SKM-1 treated with dmso at 0.1 percent for 144 hours (cell line): ENCODE measurements at regions not wholly inside any gene's neighbourhood (a gene's known extent, or its start where the extent isn't known, plus 50 kb on each side); places are given as distances from the start of the nearest gene placed in this dataset.
"Not testable (repeated sequence)": the region's sequence is repeated elsewhere in the genome, so short reads cannot be mapped to it uniquely, and the experiment has no call there.

Experiments
- DNase-seq: peaks from one replicate; lab custom pipeline; 2025; ENCODE audit not compliant: unreplicated experiment; lab: John Stamatoyannopoulos, UW

DNA sequence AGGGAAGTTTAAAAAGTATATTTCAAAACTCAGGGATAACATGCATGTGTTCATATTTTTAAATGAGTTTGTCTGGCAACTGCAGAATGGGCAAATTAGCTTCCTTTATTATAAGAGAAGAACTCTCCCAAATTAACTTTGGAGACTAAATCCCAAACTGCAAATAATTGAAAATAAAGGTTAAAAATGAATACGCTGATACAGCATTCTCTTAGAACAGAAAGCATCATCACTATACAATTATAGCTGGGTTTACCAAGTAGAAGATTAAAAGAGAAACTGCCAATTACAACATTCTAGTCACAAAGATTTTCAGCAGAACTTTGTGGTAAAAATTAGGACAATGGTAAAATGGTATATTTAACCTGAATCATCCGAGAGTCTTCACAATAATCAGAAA lies 73.3 kb downstream of the OLFM4 start:
- DNase-seq: no peak

DNA sequence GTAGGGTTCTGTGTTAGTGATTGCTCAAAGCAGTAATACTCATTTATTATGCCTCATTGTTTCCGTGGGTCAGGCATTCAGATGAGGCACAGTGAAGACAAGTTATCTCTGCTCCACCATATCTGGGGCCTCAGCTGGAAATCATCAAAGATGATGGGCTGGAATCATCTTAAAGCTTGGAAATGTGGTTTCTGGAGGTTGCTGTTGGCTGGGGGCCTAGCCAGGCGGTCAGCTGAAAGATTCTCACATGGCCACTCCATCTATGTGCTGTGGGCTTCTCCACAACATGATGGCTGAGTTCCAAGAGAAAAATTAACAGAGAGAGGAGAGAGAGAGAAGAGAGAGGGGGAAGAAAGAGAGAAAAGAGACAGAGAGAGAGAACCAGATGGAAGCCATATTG lies 75.5 kb downstream of the OLFM4 start:
- DNase-seq: no peak

DNA sequence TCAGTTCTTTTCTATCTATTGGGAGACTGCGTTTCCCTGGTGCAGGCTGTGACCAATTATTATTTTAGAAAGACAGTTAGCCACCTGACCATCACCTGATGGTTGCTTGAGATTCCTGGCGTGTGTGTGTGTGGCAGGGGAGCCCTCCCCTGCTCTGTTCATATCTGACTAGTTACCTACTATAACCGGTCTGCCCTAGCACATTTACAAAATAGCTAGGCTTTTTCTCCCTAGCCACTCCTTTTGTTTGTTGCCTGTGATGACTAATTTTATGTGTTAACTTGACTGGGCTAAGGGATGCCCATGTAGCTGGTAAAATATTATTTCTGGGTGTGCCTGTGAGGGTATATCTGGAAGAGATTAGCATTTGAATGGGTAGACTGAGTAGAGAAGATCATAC lies 76.9 kb downstream of the OLFM4 start:
- no peak for DNase-seq

DNA sequence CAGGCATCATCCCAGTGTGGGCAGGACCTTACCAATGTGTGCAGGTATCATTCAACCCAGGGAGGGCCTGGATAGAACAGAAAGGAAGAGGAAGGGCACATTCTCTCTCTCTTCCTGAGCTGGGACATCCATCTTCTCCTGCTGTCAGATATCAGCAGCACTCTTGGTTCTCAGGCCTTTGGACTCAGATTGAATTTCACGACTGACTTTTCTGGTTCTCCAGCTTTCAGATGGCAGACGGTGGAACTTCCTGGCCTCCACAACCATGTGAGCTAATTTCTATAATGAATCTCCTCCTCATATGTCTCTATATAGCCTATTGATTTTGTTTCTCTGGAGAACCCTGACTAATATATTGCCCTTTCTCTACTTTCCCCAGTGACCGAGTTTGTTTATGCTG lies 77.3 kb downstream of the OLFM4 start:
- DNase-seq: no peak

DNA sequence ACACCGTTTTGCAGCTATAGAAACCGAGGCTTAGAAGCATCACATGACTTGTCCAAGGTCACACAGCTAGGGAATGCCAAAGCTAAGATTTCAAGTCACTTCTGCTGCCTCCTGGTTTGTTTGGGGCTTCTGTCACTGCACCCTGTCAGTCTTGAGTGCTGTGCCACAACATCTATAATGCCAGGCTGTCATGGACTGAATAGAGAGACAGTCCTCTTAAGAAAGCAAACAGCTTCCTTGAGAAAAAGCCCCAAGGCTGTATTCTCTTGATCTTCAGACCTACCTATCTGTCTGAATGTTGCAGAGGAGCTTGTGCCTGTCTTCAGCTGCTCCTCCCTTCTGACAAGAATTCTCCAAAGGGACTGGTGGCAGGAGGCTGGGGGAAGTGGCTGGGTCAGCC lies 81.6 kb downstream of the OLFM4 start:
- no peak for DNase-seq

DNA sequence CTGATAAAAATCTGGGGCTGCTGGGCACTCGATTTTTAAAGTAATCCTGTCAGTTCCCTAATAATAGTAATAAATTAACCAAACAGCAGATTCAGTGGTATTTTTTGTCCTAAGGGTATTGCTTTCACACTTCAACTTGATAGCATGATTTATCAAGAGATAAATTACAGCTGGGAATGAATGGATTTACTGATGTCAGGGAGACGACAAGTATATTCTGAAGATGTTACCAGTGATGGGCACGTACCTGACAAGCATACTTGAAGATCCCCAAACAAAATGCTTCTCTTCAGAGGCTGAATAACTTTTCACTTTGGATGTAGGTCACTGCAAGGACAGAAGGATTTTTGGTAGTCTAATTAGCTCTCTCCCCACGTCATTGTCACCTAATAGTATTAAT lies 82.0 kb downstream of the OLFM4 start:
- no peak for DNase-seq

DNA sequence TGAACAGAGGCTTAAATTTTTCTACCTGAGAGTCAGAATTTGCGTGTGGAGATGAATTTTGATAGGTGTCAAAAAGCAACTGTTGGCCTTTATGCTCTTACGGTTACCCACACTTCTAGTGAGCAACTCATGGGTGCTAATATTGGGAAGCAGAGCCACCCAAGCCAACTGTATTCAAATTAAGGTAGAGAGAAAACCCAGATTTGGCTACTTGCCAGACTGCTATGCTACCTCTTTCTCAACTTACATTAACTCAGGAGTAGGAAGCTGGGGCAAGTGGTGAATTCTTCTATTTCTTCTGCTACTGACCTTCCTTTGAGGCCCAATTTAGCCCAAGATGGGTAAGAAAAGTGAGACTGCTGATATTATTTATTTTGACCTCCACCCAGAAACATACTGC lies 83.9 kb downstream of the OLFM4 start:
- DNase-seq: no peak

DNA sequence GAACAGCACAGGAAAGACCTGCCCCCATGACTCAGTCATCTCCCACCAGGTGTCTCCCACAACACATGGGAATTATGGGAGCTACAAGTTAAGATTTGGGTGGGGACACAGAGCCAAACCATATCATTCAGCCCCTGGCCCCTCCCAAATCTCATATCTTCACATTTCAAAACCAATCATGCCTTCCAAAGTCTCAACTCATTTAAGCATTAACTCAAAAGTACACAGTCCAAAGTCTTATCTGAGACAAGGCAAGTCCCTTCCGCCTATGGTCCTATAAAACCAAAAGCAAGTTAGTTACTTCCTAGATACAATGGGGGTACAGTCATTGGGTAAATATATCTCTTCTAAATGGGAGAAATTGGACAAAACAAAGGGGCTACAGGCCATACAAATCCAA lies 88.4 kb downstream of the OLFM4 start:
- DNase-seq: not testable (repeated sequence)

DNA sequence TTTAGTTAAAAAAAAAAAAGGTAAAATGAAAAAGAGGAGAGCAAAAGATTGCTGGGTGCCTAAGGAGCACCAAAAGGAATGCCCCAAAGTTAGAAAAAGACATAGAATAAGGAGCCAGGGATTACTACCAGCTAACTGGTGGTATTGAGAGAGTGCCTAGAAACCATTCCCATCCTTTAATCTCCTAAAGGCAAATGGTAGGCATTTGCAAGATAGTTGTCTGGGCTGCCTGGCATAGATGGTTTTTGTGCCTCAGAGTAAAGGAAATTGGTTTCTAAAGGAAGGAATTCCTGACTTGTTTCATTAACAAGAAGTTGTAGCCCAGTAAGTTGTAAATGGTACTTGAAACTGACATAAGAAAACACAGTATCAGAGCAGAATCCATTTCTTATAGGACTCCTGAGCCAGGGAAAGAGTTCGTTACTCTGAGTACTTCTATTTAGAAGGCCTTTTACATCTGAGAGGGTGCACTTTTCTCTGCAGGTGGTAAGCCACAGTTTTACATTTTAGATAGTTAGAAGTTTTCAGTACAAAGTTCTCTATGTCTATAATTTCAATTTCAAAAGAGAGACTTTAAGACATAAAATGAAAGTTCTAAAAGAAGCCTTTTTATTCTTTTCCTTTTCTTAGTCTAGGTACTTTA lies 92.6 kb downstream of the OLFM4 start:
- no peak for DNase-seq

DNA sequence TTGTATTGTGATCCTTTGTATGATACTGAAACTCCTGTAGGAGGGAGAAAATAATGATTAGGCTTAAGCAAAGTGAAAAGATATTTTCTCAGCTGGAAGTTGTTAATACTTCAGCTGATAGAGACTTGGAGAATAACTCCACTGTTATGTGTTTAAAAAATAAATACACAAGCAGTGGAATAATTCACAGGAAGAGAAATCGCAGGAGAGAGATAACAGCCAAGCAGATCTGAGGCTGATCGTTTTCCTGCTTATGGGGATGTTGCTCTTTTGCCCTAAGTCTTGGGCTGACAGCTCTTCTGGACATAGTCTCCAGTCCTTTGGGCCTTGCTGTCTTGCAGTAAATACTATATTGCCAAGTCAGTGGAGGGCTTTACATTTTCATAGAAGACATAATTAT lies 93.3 kb downstream of the OLFM4 start:
- DNase-seq: no peak

DNA sequence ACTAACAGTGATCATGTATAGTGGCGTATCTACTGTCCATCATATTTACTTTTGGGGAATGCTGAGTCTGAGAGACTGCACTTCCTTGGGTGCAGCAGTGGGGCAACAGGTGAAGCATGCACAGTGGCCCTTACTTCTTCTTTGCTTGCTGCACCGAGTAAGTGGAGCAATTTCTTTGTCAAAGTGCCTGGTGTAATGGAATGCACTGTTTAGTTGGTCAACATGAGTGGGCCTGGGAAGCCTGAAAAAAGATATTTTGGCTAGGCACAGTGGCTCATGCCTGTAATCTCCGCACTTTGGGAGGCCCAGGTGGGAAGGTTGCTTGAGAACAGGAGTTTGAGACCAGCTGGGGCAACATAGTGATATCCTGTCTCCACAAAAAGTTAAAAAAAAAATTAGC lies 94.9 kb downstream of the OLFM4 start:
- no peak for DNase-seq

DNA sequence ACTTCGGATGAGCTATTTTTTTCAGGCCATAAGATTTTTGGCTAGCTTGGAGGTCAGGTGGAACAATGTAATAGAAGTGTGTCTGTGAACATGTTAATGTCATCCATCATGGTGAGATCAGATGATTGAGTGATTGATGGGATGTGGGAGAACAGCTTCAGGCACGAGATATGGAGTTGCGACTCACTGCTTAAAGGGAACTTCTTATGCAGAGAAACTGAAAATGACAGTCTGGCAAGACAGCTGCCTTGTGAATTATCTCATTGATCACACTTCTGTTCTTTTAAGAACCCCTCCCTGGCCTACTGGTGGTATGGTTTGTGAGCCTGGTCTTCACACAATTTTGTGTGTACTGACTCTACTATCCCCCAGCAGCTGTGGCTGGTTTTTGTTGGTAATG lies 96.0 kb downstream of the OLFM4 start:
- DNase-seq: no peak

DNA sequence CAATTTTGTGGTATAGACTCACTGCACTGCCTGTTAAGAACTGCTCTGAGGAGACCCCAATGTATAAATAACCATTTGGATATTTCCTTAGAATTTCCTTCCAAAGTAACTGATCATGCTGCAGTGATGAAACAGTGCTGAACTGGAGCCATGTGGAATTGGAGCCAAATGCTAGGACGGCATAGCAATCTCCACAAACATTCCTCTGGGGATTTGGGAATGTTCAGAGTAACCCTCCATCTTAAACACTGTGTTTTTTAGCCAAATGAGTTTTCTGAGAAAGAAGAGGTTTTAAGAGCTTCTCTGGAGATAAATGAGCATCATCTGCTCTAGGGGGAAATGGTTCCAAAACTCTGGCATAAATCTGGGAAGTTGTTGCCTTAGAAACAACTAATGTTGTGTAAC lies 98.2 kb downstream of the OLFM4 start:
- DNase-seq: no peak

DNA sequence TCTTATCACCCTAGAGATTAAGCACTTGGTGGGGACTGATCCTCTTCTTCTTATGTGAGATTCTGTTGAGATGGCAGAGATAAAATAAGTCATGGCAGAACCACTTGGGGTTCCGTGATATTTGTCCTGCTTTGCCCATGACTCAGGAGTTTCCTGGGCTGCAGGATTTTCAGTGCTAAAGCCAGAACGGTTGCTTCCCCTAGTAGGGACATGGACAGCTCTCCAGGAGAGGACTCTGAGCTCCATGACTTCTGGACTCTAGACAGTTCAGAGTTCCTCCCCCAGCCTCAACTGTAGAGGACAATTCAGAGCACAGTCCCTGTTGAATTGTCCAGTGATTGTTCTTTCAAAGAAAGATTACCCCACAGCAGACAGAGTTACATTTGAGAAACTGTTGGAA lies 98.8 kb downstream of the OLFM4 start:
- DNase-seq: no peak

DNA sequence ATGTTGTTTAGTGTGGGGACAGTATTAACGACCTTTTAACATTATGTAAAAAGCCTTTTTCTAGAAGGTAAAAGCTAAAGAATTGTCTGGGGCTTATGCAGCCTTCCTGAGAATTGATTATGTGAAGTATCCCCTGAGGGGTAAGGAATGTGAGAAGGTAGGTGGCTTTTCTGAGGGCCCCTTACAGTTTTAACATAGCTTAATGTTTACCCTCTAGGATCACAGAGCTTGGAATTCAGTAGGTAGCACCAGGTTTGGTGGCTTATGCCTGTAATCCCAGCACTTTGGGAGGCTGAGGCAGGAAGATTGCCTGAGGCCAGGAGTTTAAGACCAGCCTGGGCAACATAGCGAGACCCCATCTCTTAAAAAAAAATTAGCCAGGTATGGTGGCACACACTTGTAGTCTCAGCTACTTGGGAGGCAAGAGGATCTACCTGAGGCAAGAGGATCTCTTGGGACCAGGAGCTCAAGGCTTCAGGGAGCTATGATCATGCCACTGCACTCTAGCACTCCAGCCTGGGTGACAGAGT lies 101.3 kb downstream of the OLFM4 start:
- no peak for DNase-seq

DNA sequence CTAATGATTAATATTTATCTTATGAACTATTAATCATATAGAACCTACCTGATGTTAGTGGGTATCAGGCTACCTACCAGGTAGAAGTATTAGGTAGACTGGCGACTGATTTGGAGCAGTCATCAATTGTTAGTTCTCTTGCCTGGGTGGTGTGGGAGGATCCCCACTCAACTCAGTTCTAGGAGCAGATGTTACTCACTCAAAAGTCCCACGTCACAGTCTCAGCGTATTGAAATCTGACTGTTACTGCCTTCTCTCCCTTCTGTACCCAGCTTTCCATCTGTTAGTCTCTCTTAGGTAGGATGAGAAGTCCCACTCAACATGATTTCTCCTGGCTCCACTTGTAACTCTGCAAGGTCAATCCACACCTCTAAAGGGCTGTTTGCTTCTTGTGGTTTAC lies 102.7 kb downstream of the OLFM4 start:
- DNase-seq: no peak

DNA sequence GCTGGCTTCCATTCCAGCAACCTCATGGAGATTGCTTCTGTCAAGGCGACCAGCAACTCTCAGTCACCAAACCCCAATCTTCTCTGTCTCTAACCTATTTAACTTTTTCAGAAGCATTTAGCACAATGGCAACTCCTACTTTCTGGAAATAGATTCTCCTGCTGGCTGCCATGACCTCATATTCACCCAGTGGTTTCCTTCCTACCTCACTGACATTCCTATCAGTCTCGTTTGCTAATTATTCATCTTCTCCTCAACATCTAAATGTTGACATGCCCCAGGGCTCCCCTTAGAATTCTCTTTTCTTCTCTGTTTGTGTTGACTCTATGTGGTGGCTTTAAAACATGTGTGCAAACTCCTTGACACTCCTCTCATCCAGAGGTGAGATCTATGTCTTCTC lies 106.7 kb downstream of the OLFM4 start:
- DNase-seq: no peak

DNA sequence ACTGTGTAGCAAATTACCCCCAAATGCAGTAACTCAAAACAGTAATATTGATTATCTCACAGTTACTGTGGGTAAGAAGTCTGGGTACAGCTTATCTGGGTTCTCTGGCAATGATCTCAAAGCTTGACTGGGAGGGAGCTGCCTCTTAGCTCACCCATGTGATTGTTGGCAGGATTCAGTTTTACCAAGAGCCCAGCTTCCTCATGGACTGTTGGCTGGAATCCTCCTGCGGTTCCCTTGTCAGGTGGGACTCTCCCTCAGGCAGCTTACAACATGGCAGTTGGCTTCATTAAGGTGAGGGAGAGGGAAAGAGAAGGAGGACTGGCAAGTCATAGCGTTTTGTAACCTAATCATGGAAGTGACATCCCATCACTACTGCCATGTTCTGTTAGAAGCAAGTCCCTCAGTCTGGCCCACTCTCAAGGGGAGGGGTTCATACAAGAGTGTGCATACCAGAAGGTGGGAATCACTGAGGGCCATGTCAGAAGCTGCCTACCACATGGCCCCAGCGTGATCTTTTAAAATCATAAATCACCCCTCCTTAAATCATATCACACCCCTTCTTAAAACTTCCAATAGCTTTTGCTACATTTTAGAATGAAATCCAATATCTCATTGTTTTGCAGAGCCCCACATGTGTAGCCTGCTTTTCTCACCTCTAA lies 108.1 kb downstream of the OLFM4 start:
- no peak for DNase-seq

DNA sequence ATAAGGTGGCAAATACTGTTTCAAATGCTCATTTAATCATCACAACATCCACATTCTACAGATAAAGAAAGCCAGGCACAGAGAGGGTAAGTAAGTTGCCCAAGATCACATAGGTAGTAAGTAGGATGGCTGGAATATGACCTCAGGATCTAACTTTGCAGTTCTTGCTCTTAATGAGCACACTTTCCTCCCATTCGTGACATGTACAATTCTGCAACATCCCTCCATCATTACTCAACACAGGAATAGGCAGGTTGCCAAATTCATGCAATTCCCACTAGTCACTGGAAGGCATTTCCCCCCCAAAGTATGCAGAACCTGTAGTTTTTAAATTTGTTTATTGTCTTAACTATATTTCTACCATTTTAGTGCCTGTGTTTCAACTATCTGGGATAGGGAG lies 109.2 kb downstream of the OLFM4 start:
- DNase-seq: peak; percentile 39

DNA sequence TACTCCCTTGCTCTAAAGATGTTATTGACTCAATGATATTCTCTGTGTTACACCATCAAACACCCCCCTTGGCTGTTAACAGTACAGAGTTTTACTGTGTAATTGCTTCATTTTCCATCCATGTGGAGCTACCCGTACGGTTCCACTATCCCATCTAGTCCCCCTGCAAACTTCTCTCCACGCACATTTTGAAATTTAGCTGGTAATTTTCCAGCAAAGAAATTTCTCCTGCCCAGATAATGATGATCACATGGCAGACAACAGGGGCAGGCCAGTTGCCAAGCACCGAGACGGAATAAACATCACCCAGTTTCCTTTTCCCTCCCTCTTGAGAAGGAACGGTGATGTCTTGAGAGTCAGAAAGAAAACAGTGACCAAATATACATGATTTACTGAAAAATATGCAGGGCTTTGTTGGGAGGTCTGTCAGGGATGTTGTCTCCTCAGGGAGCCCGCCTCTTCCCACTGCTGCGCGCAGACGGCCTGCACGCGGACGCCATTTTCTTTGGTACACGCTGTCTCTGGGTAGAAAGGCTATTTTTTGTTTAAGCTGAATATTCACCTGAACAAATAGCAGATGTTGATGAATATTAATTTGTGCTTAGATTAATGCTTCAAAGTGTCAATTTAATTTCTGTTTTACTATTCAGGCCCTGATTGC lies 109.9 kb downstream of the OLFM4 start:
- no peak for DNase-seq

DNA sequence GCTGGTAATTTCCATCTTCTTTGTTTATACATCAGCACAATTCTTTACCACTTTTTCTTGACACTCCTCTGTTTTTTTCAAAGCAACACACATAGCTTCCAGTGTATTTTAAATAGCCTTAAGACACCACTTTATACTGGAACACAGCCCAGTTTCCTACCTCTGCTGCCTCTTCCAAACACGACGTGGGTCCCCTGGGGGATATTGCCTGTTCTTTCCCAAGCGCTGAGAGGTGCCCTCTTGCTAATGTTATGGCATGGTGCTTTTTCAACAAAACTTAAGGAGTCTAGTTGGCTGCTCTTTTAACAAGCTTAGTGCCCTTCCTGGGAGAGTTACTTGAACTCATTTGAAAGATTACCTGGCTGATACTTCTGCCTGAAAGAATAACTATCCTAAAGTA lies 112.7 kb downstream of the OLFM4 start:
- DNase-seq: no peak

DNA sequence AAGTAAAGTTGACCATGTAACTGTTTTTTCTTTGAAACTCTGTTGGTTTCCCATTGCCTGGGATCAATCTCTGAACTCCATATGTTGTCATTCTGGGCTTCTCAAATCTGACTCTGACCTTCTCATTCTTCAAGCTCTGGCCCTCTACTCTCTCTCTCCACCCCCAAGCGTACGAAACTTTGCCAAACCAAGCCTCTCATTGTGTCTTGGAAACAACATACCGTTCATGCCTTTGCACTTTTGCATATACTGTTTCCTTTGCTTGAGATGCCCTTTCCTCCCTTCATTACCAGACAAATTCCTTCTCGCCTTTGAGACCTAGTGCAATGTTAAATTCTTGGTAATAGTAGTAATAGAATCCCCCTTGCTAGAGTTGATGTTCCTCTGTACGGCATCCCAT lies 113.7 kb downstream of the OLFM4 start:
- no peak for DNase-seq
